HG02981 (cell line): ENCODE measurements at regions not wholly inside any gene's neighbourhood (a gene's known extent, or its start where the extent isn't known, plus 50 kb on each side); places are given as distances from the start of the nearest gene placed in this dataset.

Experiments
- ATAC-seq: cut with Tn5 transposase; IDR thresholded peaks from one replicate; pipeline ENCODE4 v1.9.1; 2021; ENCODE audit warnings: mild to moderate bottlenecking, moderate library complexity; ENCODE audit not compliant: unreplicated experiment

GRCh38 chr11:76298255-76298654, 82.7 kb downstream of the THAP12 start:
- ATAC-seq = no peak

- ATAC-seq = no peak
Measured at GRCh38 chr11:76296731-76297542, 84.0 kb downstream of the THAP12 start.

GRCh38 chr11:76293189-76293631, 86.9 kb upstream of the WNT11 start:
- ATAC-seq = peak; percentile 50

GRCh38 chr11:76292583-76293188, 86.4 kb upstream of the WNT11 start:
- ATAC-seq = no peak

GRCh38 chr11:76291576-76292526, 85.5 kb upstream of the WNT11 start:
- ATAC-seq = no peak

- ATAC-seq = no peak
Measured at GRCh38 chr11:76288166-76288980, 82.1 kb upstream of the WNT11 start.

GRCh38 chr11:76287227-76287626, 80.9 kb upstream of the WNT11 start:
- ATAC-seq = no peak

- no peak for ATAC-seq
Measured at GRCh38 chr11:76285397-76286104, 79.2 kb upstream of the WNT11 start.

GRCh38 chr11:76284161-76284560, 77.9 kb upstream of the WNT11 start:
- no peak for ATAC-seq

- no peak for ATAC-seq
Measured at GRCh38 chr11:76282811-76283595, 76.7 kb upstream of the WNT11 start.

GRCh38 chr11:76282172-76282571, 75.9 kb upstream of the WNT11 start:
- no peak for ATAC-seq

GRCh38 chr11:76281558-76281906, 75.2 kb upstream of the WNT11 start:
- no peak for ATAC-seq

- ATAC-seq = no peak
Measured at GRCh38 chr11:76280882-76281557, 74.7 kb upstream of the WNT11 start.

- no peak for ATAC-seq
Measured at GRCh38 chr11:76280151-76280881, 74.0 kb upstream of the WNT11 start.

- no peak for ATAC-seq
Measured at GRCh38 chr11:76279646-76280045, 73.3 kb upstream of the WNT11 start.

GRCh38 chr11:76279038-76279437, 72.7 kb upstream of the WNT11 start:
- no peak for ATAC-seq

- no peak for ATAC-seq
Measured at GRCh38 chr11:76278526-76278925, 72.2 kb upstream of the WNT11 start.
